GM06990 (cell line): ENCODE measurements at regions not wholly inside any gene's neighbourhood (a gene's known extent, or its start where the extent isn't known, plus 50 kb on each side); places are given as distances from the start of the nearest gene placed in this dataset.

Experiments used
- DNase-seq: peaks from one replicate; pipeline ENCODE4 v3.0.0-alpha.2; 2011; ENCODE audit not compliant: insufficient read length; ENCODE audit errors: extremely low read depth
- H3K27me3 ChIP-seq: replicated peaks from 2 replicates; pipeline ENCODE4 v1.6.0; 2011; ENCODE audit warnings: low read length; ENCODE audit not compliant: control insufficient read depth, insufficient read depth
- H3K36me3 ChIP-seq: 2 replicates; pipeline ENCODE4 v1.5.1; 2011; ENCODE audit warnings: low read length; ENCODE audit not compliant: control insufficient read depth, insufficient read depth
- H3K4me3 ChIP-seq: replicated peaks from 2 replicates; pipeline ENCODE4 v1.5.1; 2011; ENCODE audit warnings: low read depth, mild to moderate bottlenecking, control low read depth, low read length
- CTCF ChIP-seq: IDR thresholded peaks from 2 replicates; pipeline ENCODE4 v1.5.1; 2011; ENCODE audit warnings: low read length, control low read depth, mild to moderate bottlenecking, inconsistent platforms; ENCODE audit not compliant: insufficient read depth, poor library complexity, severe bottlenecking

GRCh38 chr2:187078297-187078696 is 229.3 kb upstream of the ZSWIM2 start:
- Histone ChIP-seq H3K27me3 (no peaks in the 10 kb centered on the region), H3K36me3 (no peaks in the 10 kb centered on the region), H3K4me3 (no peak overlapping the region)
- DNase-seq: no peak
- TF ChIP-seq CTCF: no peak

- Histone ChIP-seq H3K36me3 (no peaks in the 10 kb centered on the region), H3K27me3 (no peaks in the 10 kb centered on the region), H3K4me3 (no peak overlapping the region)
- no peak for TF ChIP-seq CTCF
- DNase-seq: no peak
Measured at GRCh38 chr2:187075671-187076070, 226.7 kb upstream of the ZSWIM2 start.

GRCh38 chr2:187075199-187075635 is 226.2 kb upstream of the ZSWIM2 start:
- Histone ChIP-seq H3K4me3 (no peak overlapping the region), H3K36me3 (no peaks in the 10 kb centered on the region), H3K27me3 (no peaks in the 10 kb centered on the region)
- DNase-seq: no peak
- TF ChIP-seq CTCF: no peak

- Histone ChIP-seq H3K36me3 (no peaks in the 10 kb centered on the region), H3K27me3 (no peaks in the 10 kb centered on the region), H3K4me3 (no peak overlapping the region)
- DNase-seq: no peak
- no peak for TF ChIP-seq CTCF
Measured at GRCh38 chr2:187058198-187058597, 209.2 kb upstream of the ZSWIM2 start.

- Histone ChIP-seq H3K36me3 (no peaks in the 10 kb centered on the region), H3K27me3 (no peaks in the 10 kb centered on the region), H3K4me3 (no peak overlapping the region)
- no peak for TF ChIP-seq CTCF
- DNase-seq: no peak
Measured at GRCh38 chr2:187057466-187057865, 208.5 kb upstream of the ZSWIM2 start.
